ENCODE measurements at regions not wholly inside any gene's neighbourhood (a gene's known extent, or its start where the extent isn't known, plus 50 kb on each side); places are given as distances from the start of the nearest gene placed in this dataset.

GRCh38 chr16:7031031-7031430 lies 301.6 kb upstream of the RBFOX1 start:
- no peak for TF ChIP-seq POLR2AphosphoS5 (IDR thresholded peaks at IDR 0.05; ENCODE audit: low read depth, low read length)
- TF ChIP-seq, protein P1, sequence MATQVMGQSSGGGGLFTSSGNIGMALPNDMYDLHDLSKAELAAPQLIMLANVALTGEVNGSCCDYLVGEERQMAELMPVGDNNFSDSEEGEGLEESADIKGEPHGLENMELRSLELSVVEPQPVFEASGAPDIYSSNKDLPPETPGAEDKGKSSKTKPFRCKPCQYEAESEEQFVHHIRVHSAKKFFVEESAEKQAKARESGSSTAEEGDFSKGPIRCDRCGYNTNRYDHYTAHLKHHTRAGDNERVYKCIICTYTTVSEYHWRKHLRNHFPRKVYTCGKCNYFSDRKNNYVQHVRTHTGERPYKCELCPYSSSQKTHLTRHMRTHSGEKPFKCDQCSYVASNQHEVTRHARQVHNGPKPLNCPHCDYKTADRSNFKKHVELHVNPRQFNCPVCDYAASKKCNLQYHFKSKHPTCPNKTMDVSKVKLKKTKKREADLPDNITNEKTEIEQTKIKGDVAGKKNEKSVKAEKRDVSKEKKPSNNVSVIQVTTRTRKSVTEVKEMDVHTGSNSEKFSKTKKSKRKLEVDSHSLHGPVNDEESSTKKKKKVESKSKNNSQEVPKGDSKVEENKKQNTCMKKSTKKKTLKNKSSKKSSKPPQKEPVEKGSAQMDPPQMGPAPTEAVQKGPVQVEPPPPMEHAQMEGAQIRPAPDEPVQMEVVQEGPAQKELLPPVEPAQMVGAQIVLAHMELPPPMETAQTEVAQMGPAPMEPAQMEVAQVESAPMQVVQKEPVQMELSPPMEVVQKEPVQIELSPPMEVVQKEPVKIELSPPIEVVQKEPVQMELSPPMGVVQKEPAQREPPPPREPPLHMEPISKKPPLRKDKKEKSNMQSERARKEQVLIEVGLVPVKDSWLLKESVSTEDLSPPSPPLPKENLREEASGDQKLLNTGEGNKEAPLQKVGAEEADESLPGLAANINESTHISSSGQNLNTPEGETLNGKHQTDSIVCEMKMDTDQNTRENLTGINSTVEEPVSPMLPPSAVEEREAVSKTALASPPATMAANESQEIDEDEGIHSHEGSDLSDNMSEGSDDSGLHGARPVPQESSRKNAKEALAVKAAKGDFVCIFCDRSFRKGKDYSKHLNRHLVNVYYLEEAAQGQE (IDR thresholded peaks at IDR 0.05; ENCODE audit: insufficient read depth in 1 of 2, low read depth in 2 of 2, low read length in 2 of 2), result no peak
- TF ChIP-seq TAF1 (IDR thresholded peaks at IDR 0.05; ENCODE audit: borderline replicate concordance, insufficient read depth, low read length), result no peak
